PC-9 (cell line): ENCODE measurements at regions not wholly inside any gene's neighbourhood (a gene's known extent, or its start where the extent isn't known, plus 50 kb on each side); places are given as distances from the start of the nearest gene placed in this dataset.

Source experiments
- BruUV-seq: library from RNA; stranded (reverse); fragments of 400-500 nt; replicated peaks from 2 replicates; lab custom pipeline; 2021; lab: Mats Ljungman, UMichigan
- CTCF ChIA-PET: fragments of 300-600 bp; sonication (Branson Sonifier 250); formaldehyde crosslinking; loops from one replicate; lab custom pipeline; 2022; ENCODE audit warnings: antibody characterized with exemption; lab: Charles Lee
- POLR2A ChIA-PET: fragments of 300-600 bp; sonication (Branson Sonifier 250); formaldehyde crosslinking; loops from one replicate; lab custom pipeline; 2022; ENCODE audit warnings: antibody characterized with exemption; ENCODE audit not compliant: unreplicated experiment; lab: Charles Lee
- DNase-seq, 2 experiments: peaks; one replicate each; pipeline versions ENCODE4 v3.0.0 to v3.0.0-alpha.2; 2015 to 2022; ENCODE audit warnings: mixed read lengths in 1 of 2
- H2AFZ ChIP-seq: fragments of 200-600 bp; sonication (generic); 2 replicates; pipeline ENCODE4 v1.8.1; 2017; ENCODE audit warnings: antibody characterized with exemption
- H3F3A ChIP-seq: fragments of 200-600 bp; sonication (generic); 2 replicates; pipeline ENCODE4 v1.8.1; 2017; ENCODE audit warnings: antibody characterized with exemption, mild to moderate bottlenecking, low read depth; ENCODE audit not compliant: insufficient read depth
- H3K27ac ChIP-seq: fragments of 200-600 bp; sonication (generic); 2 replicates; pipeline ENCODE4 v1.6.1; 2016; ENCODE audit warnings: mixed run types
- H3K27me3 ChIP-seq: fragments of 200-600 bp; sonication (generic); 2 replicates; pipeline ENCODE4 v1.6.1; 2016; ENCODE audit warnings: low read depth, mixed run types; ENCODE audit not compliant: insufficient read depth
- H3K36me3 ChIP-seq: fragments of 200-600 bp; sonication (generic); 2 replicates; pipeline ENCODE4 v1.6.1; 2016; ENCODE audit warnings: low read depth, mixed run types
- H3K4me1 ChIP-seq: fragments of 200-600 bp; sonication (generic); replicated peaks from 2 replicates; pipeline ENCODE4 v1.6.1; 2016; ENCODE audit warnings: mixed run types; ENCODE audit not compliant: insufficient read depth
- H3K4me2 ChIP-seq: fragments of 200-600 bp; sonication (generic); 2 replicates; pipeline ENCODE4 v1.6.1; 2017; ENCODE audit warnings: mixed run types
- H3K4me3 ChIP-seq: fragments of 200-600 bp; sonication (generic); 2 replicates; pipeline ENCODE4 v1.6.1; 2016; ENCODE audit warnings: mixed run types
- H3K79me2 ChIP-seq: fragments of 200-600 bp; sonication (generic); 2 replicates; pipeline ENCODE4 v1.6.1; 2017; ENCODE audit warnings: low read depth, mixed run types
- H3K9me2 ChIP-seq: fragments of 200-600 bp; sonication (generic); 2 replicates; pipeline ENCODE4 v1.8.1; 2017; ENCODE audit warnings: mild to moderate bottlenecking; ENCODE audit not compliant: insufficient read depth
- H3K9me3 ChIP-seq: fragments of 200-600 bp; sonication (generic); 2 replicates; pipeline ENCODE4 v1.8.1; 2016; ENCODE audit warnings: low read depth; ENCODE audit not compliant: insufficient read depth
- H4K20me1 ChIP-seq: fragments of 200-600 bp; sonication (generic); 2 replicates; pipeline ENCODE4 v1.8.1; 2017; ENCODE audit not compliant: insufficient read depth
- EZH2 ChIP-seq: fragments of 200-600 bp; sonication (generic); IDR thresholded peaks from 2 replicates; pipeline ENCODE4 v1.8.0; 2017; ENCODE audit warnings: antibody characterized with exemption, low read depth
- intact Hi-C: fragments of 100-400 bp; cut with micrococcal nuclease; formaldehyde crosslinking; loops from one replicate; pipeline ENCODE4 v1.10.0; 2022; ENCODE audit not compliant: unreplicated experiment
- TF ChIP-seq, protein P1 (sequence below): fragments of 200-600 bp; sonication (generic); conservative IDR thresholded peaks from 2 replicates; pipeline ENCODE4 v1.6.1; 2017; ENCODE audit warnings: mixed run types, antibody characterized with exemption, mild to moderate bottlenecking, moderate library complexity

DNA sequence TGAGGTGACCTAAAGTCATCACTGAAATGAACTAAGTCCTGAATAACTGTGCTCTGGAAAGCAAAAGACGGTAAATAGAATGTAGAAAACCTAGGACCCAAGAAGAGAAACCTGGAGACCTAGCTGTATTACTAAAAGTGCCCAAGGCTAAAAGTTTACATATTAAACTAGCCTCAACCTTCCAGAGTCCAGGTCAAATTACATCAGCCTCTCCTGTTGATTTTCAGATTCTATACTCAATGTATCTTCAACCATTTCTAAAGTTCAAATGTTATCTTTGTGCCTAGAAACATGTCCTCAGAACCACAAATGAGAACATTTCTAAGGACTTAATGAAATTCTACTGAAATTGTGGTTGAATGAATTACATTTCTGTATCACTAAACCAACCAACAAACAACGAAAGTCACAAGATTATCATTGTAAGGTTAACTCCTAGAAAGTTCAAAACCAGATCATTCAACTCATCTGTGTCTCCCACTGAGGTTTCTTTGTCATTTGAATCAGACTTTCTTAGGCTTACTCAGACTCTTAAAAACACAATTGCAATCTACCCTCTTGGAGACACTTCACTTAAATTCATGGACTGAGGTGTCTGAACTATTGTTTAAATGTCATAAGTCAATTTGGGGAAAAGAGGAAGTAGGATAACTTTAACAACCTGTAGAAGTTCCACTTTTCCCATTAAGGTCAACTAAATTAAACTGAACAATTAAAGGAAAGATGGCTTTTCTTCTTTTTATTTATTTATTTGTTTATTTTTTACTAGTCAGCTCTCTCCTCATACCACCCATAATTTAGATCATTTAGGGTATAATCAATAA lies 207.7 kb downstream of the BARHL2 start:
- Histone ChIP-seq H3K79me2 (no peaks in the 10 kb centered on the region), H3F3A (no peaks in the 10 kb centered on the region), H3K9me2 (no peaks in the 10 kb centered on the region), H3K4me3 (no peak overlapping the region), H4K20me1 (no peaks in the 10 kb centered on the region), H3K9me3 (no peaks in the 10 kb centered on the region), H3K4me1 (no peaks in the 10 kb centered on the region), H2AFZ (no peak overlapping the region), H3K27ac (no peak overlapping the region), H3K27me3 (no peaks in the 10 kb centered on the region), H3K4me2 (no peak overlapping the region), H3K36me3 (no peaks in the 10 kb centered on the region)
- TF ChIP-seq, protein P1, sequence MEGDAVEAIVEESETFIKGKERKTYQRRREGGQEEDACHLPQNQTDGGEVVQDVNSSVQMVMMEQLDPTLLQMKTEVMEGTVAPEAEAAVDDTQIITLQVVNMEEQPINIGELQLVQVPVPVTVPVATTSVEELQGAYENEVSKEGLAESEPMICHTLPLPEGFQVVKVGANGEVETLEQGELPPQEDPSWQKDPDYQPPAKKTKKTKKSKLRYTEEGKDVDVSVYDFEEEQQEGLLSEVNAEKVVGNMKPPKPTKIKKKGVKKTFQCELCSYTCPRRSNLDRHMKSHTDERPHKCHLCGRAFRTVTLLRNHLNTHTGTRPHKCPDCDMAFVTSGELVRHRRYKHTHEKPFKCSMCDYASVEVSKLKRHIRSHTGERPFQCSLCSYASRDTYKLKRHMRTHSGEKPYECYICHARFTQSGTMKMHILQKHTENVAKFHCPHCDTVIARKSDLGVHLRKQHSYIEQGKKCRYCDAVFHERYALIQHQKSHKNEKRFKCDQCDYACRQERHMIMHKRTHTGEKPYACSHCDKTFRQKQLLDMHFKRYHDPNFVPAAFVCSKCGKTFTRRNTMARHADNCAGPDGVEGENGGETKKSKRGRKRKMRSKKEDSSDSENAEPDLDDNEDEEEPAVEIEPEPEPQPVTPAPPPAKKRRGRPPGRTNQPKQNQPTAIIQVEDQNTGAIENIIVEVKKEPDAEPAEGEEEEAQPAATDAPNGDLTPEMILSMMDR: no peak
- TF ChIP-seq EZH2: no peak
- intact Hi-C loops: no loop called here
- POLR2A ChIA-PET: no interaction called here
- DNase-seq: no peak
- no TSS peak for BruUV-seq
- CTCF ChIA-PET: no interaction called here

DNA sequence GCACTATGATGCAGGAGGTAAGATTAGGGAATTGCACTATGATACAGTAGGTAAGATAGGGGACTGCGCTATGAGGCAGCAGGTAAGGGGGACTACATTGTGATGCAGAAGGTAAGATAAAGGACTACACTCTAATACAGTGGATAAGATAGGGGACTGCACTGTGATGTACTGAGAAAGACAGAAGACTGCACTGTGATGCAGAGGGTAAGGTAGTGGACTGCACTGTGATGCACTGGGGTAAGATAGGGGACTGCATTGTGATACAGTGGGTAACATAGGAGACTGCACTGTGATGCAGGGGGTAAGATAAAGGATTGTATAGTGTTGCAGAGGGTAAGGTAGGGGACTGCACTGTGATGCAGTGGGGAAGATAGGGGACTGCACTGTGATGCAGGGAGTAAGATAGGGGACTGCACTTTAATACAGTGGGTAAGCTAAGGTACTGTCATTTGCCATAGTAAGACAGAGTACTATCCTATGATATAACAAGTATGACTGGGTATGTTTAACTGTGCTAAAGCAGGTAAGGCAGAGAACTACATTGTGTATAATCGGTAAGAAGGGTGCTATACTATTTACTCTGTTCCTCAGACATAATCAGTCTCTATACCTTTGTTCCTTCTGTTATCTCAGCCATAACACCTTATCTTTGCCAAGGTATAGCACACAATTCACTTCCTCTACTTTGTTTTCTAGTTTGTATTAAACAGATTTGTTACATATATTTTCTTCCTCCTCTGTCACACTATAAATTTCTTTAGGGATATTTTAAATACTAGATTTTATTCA lies 208.5 kb downstream of the BARHL2 start:
- BruUV-seq: no TSS peak
- no peak for DNase-seq
- Histone ChIP-seq H2AFZ (no peak overlapping the region), H3F3A (no peaks in the 10 kb centered on the region), H3K9me2 (no peaks in the 10 kb centered on the region), H3K27me3 (no peaks in the 10 kb centered on the region), H3K4me1 (no peaks in the 10 kb centered on the region), H3K4me3 (no peak overlapping the region), H3K27ac (no peak overlapping the region), H3K36me3 (no peaks in the 10 kb centered on the region), H4K20me1 (no peaks in the 10 kb centered on the region), H3K4me2 (no peak overlapping the region), H3K79me2 (no peaks in the 10 kb centered on the region), H3K9me3 (no peaks in the 10 kb centered on the region)
- POLR2A ChIA-PET: no interaction called here
- CTCF ChIA-PET: no interaction called here
- TF ChIP-seq, protein P1: no peak
- no peak for TF ChIP-seq EZH2
- intact Hi-C loops: no loop called here

DNA sequence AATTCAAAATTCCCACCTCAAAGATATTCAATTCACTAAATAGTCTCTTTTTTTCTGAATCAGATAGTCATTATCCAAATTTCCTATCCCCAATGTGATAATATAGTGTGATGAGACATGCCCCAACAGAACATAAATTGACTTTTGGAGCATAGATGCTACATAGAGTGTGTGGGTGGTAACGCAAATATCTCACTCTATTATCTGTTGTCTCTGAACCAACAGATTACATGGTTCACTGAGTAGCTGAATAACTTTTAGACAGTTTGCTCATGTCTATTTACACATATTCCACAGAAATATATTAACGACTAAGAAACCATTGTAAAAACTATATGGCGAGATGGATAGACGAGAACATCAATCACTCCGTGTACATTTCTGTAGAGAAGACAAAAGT lies 209.9 kb downstream of the BARHL2 start:
- ChIA-PET POLR2A (no interaction called here), CTCF (no interaction called here)
- Histone ChIP-seq H4K20me1 (no peaks in the 10 kb centered on the region), H3K27ac (no peak overlapping the region), H3F3A (no peaks in the 10 kb centered on the region), H3K4me1 (peaks cover 8% of the 10 kb centered on the region), H3K79me2 (no peaks in the 10 kb centered on the region), H3K4me2 (no peak overlapping the region), H2AFZ (no peak overlapping the region), H3K27me3 (no peaks in the 10 kb centered on the region), H3K9me3 (no peaks in the 10 kb centered on the region), H3K4me3 (no peak overlapping the region), H3K36me3 (no peaks in the 10 kb centered on the region), H3K9me2 (no peaks in the 10 kb centered on the region)
- TF ChIP-seq, protein P1: no peak
- no peak for TF ChIP-seq EZH2
- intact Hi-C loops: no loop called here
- no peak for DNase-seq
- no TSS peak for BruUV-seq
